Hepatocyte (in vitro differentiated cells): ENCODE measurements at regions not wholly inside any gene's neighbourhood (a gene's known extent, or its start where the extent isn't known, plus 50 kb on each side); places are given as distances from the start of the nearest gene placed in this dataset.

ENCODE experiments used
- DNase-seq: peaks from one replicate; pipeline ENCODE4 v3.0.0-alpha.2; 2016; ENCODE audit warnings: low spot score
- H2AFZ ChIP-seq: fragments of 200-600 bp; sonication (generic); 2 replicates; pipeline ENCODE4 v1.6.0; 2016; ENCODE audit warnings: antibody characterized with exemption, mild to moderate bottlenecking
- H3K27ac ChIP-seq: fragments of 200-600 bp; sonication (generic); 2 replicates; pipeline ENCODE4 v1.5.1; 2016; ENCODE audit warnings: mild to moderate bottlenecking
- H3K27me3 ChIP-seq: fragments of 200-600 bp; sonication (generic); 2 replicates; pipeline ENCODE4 v1.6.1; 2016
- H3K36me3 ChIP-seq: fragments of 200-600 bp; sonication (generic); replicated peaks from 2 replicates; pipeline ENCODE4 v1.5.1; 2016; ENCODE audit warnings: low read depth; ENCODE audit not compliant: insufficient read depth
- H3K4me1 ChIP-seq: fragments of 200-600 bp; sonication (generic); 2 replicates; pipeline ENCODE4 v1.5.1; 2016; ENCODE audit warnings: mild to moderate bottlenecking, moderate library complexity; ENCODE audit not compliant: insufficient read depth
- H3K4me2 ChIP-seq: fragments of 200-600 bp; sonication (generic); 2 replicates; pipeline ENCODE4 v1.6.0; 2016
- H3K4me3 ChIP-seq: fragments of 200-600 bp; sonication (generic); 2 replicates; pipeline ENCODE4 v1.5.1; 2016; ENCODE audit warnings: mild to moderate bottlenecking
- H3K79me2 ChIP-seq: fragments of 200-600 bp; sonication (generic); 2 replicates; pipeline ENCODE4 v1.6.0; 2017; ENCODE audit warnings: mild to moderate bottlenecking
- H3K9me2 ChIP-seq: fragments of 200-600 bp; sonication (generic); replicated peaks from 2 replicates; pipeline ENCODE4 v1.6.0; 2017; ENCODE audit warnings: mild to moderate bottlenecking; ENCODE audit not compliant: insufficient read depth
- H3K9me3 ChIP-seq: fragments of 200-600 bp; sonication (generic); 2 replicates; pipeline ENCODE4 v1.5.1; 2016; ENCODE audit warnings: low read depth, mild to moderate bottlenecking
- H4K20me1 ChIP-seq: fragments of 200-600 bp; sonication (generic); 2 replicates; pipeline ENCODE4 v1.6.0; 2016; ENCODE audit warnings: mild to moderate bottlenecking; ENCODE audit not compliant: insufficient read depth, poor library complexity, severe bottlenecking
- EZH2 ChIP-seq: fragments of 200-600 bp; sonication (generic); IDR thresholded peaks from 2 replicates; pipeline ENCODE4 v1.6.1; 2016; ENCODE audit warnings: antibody characterized with exemption, mild to moderate bottlenecking, borderline replicate concordance
- EZH2phosphoT487 ChIP-seq: fragments of 200-600 bp; sonication (generic); IDR thresholded peaks from one replicate; pipeline ENCODE4 v1.6.1; 2018; ENCODE audit warnings: antibody characterized with exemption, mild to moderate bottlenecking, low read depth, moderate library complexity; ENCODE audit not compliant: unreplicated experiment, severe bottlenecking
- WGBS: methylation state at CpG from one replicate; pipeline ENCODE4 v1.1.6; 2016; ENCODE audit warnings: low lambda C conversion rate; ENCODE audit errors: missing lambda C conversion rate; 5-methylcytosine and 5-hydroxymethylcytosine counted together
- TF ChIP-seq, protein P1 (sequence below): fragments of 200-600 bp; sonication (generic); IDR thresholded peaks from 2 replicates; pipeline ENCODE4 v1.5.1; 2016; ENCODE audit warnings: antibody characterized with exemption, mild to moderate bottlenecking; ENCODE audit not compliant: poor library complexity

GRCh38 chr5:124408738-124409453, 337.5 kb downstream of the ZNF608 start:
- Histone ChIP-seq H3K4me2 (no peak overlapping the region), H3K36me3 (no peaks in the 10 kb centered on the region), H3K4me3 (no peak overlapping the region), H3K27me3 (no peaks in the 10 kb centered on the region), H3K79me2 (no peaks in the 10 kb centered on the region), H3K27ac (no peak overlapping the region), H4K20me1 (no peaks in the 10 kb centered on the region), H3K9me2 (no peaks in the 10 kb centered on the region), H2AFZ (no peak overlapping the region), H3K9me3 (no peaks in the 10 kb centered on the region), H3K4me1 (no peaks in the 10 kb centered on the region)
- TF ChIP-seq EZH2phosphoT487 (no peak), EZH2 (no peak)
- TF ChIP-seq, protein P1, sequence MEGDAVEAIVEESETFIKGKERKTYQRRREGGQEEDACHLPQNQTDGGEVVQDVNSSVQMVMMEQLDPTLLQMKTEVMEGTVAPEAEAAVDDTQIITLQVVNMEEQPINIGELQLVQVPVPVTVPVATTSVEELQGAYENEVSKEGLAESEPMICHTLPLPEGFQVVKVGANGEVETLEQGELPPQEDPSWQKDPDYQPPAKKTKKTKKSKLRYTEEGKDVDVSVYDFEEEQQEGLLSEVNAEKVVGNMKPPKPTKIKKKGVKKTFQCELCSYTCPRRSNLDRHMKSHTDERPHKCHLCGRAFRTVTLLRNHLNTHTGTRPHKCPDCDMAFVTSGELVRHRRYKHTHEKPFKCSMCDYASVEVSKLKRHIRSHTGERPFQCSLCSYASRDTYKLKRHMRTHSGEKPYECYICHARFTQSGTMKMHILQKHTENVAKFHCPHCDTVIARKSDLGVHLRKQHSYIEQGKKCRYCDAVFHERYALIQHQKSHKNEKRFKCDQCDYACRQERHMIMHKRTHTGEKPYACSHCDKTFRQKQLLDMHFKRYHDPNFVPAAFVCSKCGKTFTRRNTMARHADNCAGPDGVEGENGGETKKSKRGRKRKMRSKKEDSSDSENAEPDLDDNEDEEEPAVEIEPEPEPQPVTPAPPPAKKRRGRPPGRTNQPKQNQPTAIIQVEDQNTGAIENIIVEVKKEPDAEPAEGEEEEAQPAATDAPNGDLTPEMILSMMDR, result no peak
- WGBS, result 76% methylated on average over 10 of the region's 10 CpGs
- DNase-seq, result no peak

DNA sequence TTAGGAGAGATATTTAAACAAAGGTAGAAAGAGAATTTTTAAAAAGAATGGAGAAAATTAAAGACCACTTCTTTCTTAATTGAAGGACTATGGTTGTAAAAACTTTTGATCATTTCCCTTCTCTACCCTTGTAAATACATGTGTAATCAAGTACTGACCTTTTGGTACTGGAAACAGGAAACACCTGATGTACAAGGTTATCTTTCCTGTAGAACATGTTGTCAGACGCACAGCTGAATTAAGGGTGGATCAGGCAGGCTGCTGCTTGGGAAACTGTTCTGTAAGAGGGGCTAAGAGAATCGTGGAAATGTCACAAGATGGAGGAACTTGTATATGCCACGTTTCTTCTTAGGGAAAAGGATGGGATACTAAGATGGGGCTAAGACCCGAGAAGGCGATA, 341.6 kb downstream of the ZNF608 start:
- Histone ChIP-seq H3K79me2 (no peaks in the 10 kb centered on the region), H3K27ac (no peak overlapping the region)
- 93% methylated on average over 5 of the region's 5 CpGs for WGBS

GRCh38 chr5:124403281-124403680, 343.2 kb downstream of the ZNF608 start:
- Histone ChIP-seq H3K4me2 (no peak overlapping the region), H2AFZ (no peak overlapping the region), H3K36me3 (no peaks in the 10 kb centered on the region), H3K4me3 (no peak overlapping the region), H4K20me1 (no peaks in the 10 kb centered on the region), H3K79me2 (no peaks in the 10 kb centered on the region), H3K27ac (no peak overlapping the region), H3K4me1 (peaks cover 20% of the 10 kb centered on the region), H3K27me3 (no peaks in the 10 kb centered on the region), H3K9me3 (no peaks in the 10 kb centered on the region), H3K9me2 (no peaks in the 10 kb centered on the region)
- TF ChIP-seq EZH2 (no peak), EZH2phosphoT487 (no peak)
- TF ChIP-seq, protein P1, result no peak
- WGBS, result 93% methylated on average over 2 of the region's 2 CpGs
- DNase-seq, result no peak

More for the DNA sequence above, 341.6 kb downstream of the ZNF608 start:
- Histone ChIP-seq H3K4me2 (no peak overlapping the region), H3K9me3 (no peaks in the 10 kb centered on the region), H3K9me2 (no peaks in the 10 kb centered on the region), H3K4me3 (no peak overlapping the region), H4K20me1 (no peaks in the 10 kb centered on the region), H3K4me1 (peaks cover 20% of the 10 kb centered on the region), H2AFZ (no peak overlapping the region), H3K27me3 (no peaks in the 10 kb centered on the region), H3K36me3 (no peaks in the 10 kb centered on the region)
- DNase-seq, result no peak
- TF ChIP-seq EZH2phosphoT487 (no peak), EZH2 (no peak)
- TF ChIP-seq, protein P1, result no peak
